K562 (cell line): ENCODE measurements at regions not wholly inside any gene's neighbourhood (a gene's known extent, or its start where the extent isn't known, plus 50 kb on each side); places are given as distances from the start of the nearest gene placed in this dataset.

Experiments
- BRD9 ChIP-seq: fragments of 450-650 bp; IDR thresholded peaks from 2 replicates; pipeline ENCODE4 v1.6.1; 2018; ENCODE audit warnings: low read depth; ENCODE audit not compliant: partially characterized antibody
- ETV6 ChIP-seq, 3 experiments: fragments of 150-350 bp in 1 of 3; sonication (generic) in 1 of 3; formaldehyde crosslinking in 1 of 3; IDR thresholded peaks; 2 replicates each; pipeline versions ENCODE4 v1.6.1 to v1.8.0; 2014 to 2022; ENCODE audit warnings: borderline replicate concordance in 2 of 3, low read depth in 2 of 3, antibody characterized with exemption in 1 of 3, low read length in 1 of 3, mild to moderate bottlenecking in 1 of 3, missing genetic modification reagents in 1 of 3
- FOXJ3 ChIP-seq: sonication (generic); formaldehyde crosslinking; IDR thresholded peaks from 2 replicates; pipeline ENCODE4 v1.4.0; 2020; ENCODE audit warnings: mild to moderate bottlenecking, missing genetic modification reagents
- JUN ChIP-seq, 2 experiments: sonication (generic) in 1 of 2; formaldehyde crosslinking in 1 of 2; IDR thresholded peaks; 2 replicates each; pipeline versions ENCODE4 v1.6.1 to v1.8.0; 2012 to 2022; ENCODE audit warnings: borderline replicate concordance in 2 of 2, mild to moderate bottlenecking in 2 of 2, improper control_type of control experiment in 1 of 2, low read depth in 1 of 2, low read length in 1 of 2, missing genetic modification reagents in 1 of 2
- MTA3 ChIP-seq: fragments of 450-650 bp; formaldehyde crosslinking; IDR thresholded peaks from 2 replicates; pipeline ENCODE4 v1.6.1; 2017; ENCODE audit warnings: mild to moderate bottlenecking, borderline replicate concordance
- PCBP2 ChIP-seq: fragments of 200-400 bp; formaldehyde crosslinking; IDR thresholded peaks from 2 replicates; pipeline ENCODE4 v1.6.1; 2018; ENCODE audit warnings: low read length, low read depth, mild to moderate bottlenecking, moderate library complexity; ENCODE audit not compliant: poor library complexity, severe bottlenecking
- PHF8 ChIP-seq: fragments of 200-600 bp; sonication (generic); IDR thresholded peaks from 2 replicates; pipeline ENCODE4 v1.6.1; 2012; ENCODE audit warnings: mixed run types, mild to moderate bottlenecking, inconsistent platforms, low read length, moderate library complexity, borderline replicate concordance
- TCFL5 ChIP-seq: fragments of 250-450 bp; sonication (Bioruptor Pico); conservative IDR thresholded peaks from 2 replicates; pipeline ENCODE4 v1.6.1; 2021; ENCODE audit warnings: mild to moderate bottlenecking, moderate library complexity, matching md5 sums
- ZNF311 ChIP-seq: fragments of 250-450 bp; sonication (Bioruptor Pico); IDR thresholded peaks from 2 replicates; pipeline ENCODE4 v1.4.0; 2020; ENCODE audit warnings: mild to moderate bottlenecking, moderate library complexity
- TF ChIP-seq, protein P1 (sequence below), 2 experiments: IDR thresholded peaks; 2 replicates each; pipeline ENCODE4 v1.6.1; 2011; ENCODE audit warnings: borderline replicate concordance in 1 of 2, control low read depth in 1 of 2, low read depth in 1 of 2, low read length in 1 of 2, mild to moderate bottlenecking in 1 of 2, mixed read lengths in 1 of 2, moderate library complexity in 1 of 2; ENCODE audit not compliant: insufficient read depth in 1 of 2, insufficient read length in 1 of 2, poor library complexity in 1 of 2, severe bottlenecking in 1 of 2; ENCODE audit errors: extremely low read depth in 1 of 2

DNA sequence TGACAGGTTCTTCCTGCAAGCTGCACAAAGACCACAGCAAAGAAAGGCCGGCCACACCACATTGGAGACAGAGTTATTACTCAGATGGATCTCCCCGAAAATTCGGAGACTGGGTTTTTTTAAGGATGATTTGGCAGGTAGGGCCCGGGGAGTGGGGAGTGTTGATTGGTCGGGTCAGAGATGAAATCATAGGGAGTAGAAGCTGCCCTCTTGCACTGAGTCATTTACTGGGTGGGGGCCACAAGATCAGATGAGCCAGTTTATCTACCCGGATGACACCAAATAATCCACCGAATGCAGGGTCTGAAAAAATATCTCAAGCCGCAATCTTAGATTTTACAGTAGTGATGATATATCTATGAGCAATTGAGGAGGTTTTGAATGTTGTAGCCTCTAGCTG lies 401.8 kb upstream of the FAT3 start (continued):
- TF ChIP-seq, protein P1, sequence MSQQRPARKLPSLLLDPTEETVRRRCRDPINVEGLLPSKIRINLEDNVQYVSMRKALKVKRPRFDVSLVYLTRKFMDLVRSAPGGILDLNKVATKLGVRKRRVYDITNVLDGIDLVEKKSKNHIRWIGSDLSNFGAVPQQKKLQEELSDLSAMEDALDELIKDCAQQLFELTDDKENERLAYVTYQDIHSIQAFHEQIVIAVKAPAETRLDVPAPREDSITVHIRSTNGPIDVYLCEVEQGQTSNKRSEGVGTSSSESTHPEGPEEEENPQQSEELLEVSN (IDR thresholded peaks at IDR 0.05; ENCODE audit: borderline replicate concordance in 1 of 2, extremely low read depth in 1 of 2, insufficient read depth in 1 of 2, insufficient read length in 1 of 2, low read depth in 1 of 2, low read length in 1 of 2, poor library complexity in 1 of 2, severe bottlenecking in 1 of 2): no peak
- TF ChIP-seq ETV6 (IDR thresholded peaks at IDR 0.05; ENCODE audit: borderline replicate concordance in 1 of 2, low read depth in 2 of 2, low read length in 1 of 2) (no peak), ETV6 (CRISPR knock-in tag; IDR thresholded peaks at IDR 0.05; ENCODE audit: borderline replicate concordance) (no peak), JUN (IDR thresholded peaks at IDR 0.05; ENCODE audit: borderline replicate concordance, low read depth, low read length) (0 out of 2 replicates have a peak, but pooled peaks have one; percentile 50), JUN (CRISPR knock-in tag; IDR thresholded peaks at IDR 0.05; ENCODE audit: borderline replicate concordance) (no peak), ZNF311 (CRISPR knock-in tag) (no peak), FOXJ3 (CRISPR knock-in tag) (no peak), MTA3 (no peak), TCFL5 (CRISPR knock-in tag) (no peak), PHF8 (no peak), PCBP2 (no peak), BRD9 (no peak)
